BE2C (cell line): ENCODE measurements at regions not wholly inside any gene's neighbourhood (a gene's known extent, or its start where the extent isn't known, plus 50 kb on each side); places are given as distances from the start of the nearest gene placed in this dataset.

Source experiments
- DNase-seq: peaks from one replicate; pipeline ENCODE4 v3.0.0-alpha.2; 2020
- H3K27me3 ChIP-seq: fragments of 250-450 bp; sonication (Bioruptor Pico); 2 replicates; pipeline ENCODE4 v1.5.1; 2020; ENCODE audit warnings: mild to moderate bottlenecking
- H3K36me3 ChIP-seq: fragments of 250-450 bp; sonication (Bioruptor Pico); 2 replicates; pipeline ENCODE4 v1.5.1; 2020; ENCODE audit warnings: mild to moderate bottlenecking
- H3K4me1 ChIP-seq: fragments of 250-450 bp; sonication (Bioruptor Pico); 2 replicates; pipeline ENCODE4 v1.5.1; 2020
- H3K4me3 ChIP-seq: 2 replicates; pipeline ENCODE4 v1.5.1; 2011; ENCODE audit warnings: low read depth, low read length
- H3K9me3 ChIP-seq: fragments of 250-450 bp; sonication (Bioruptor Pico); 2 replicates; pipeline ENCODE4 v1.5.1; 2020
- CTCF ChIP-seq: IDR thresholded peaks from 2 replicates; pipeline ENCODE4 v1.5.1; 2012; ENCODE audit warnings: mild to moderate bottlenecking, low read depth, low read length

- no peaks in the 10 kb centered on the region for H3K4me1 ChIP-seq
- no peak for TF ChIP-seq CTCF
- H3K4me3 ChIP-seq, result no peak overlapping the region
- no peaks in the 10 kb centered on the region; the same call in 1 of the 2 replicates for H3K27me3 ChIP-seq
- H3K9me3 ChIP-seq, result no peaks in the 10 kb centered on the region
- no peaks in the 10 kb centered on the region for H3K36me3 ChIP-seq
- no peak for DNase-seq
Observed at GRCh38 chr2:204494681-204495080, 50.6 kb upstream of the PARD3B start.

GRCh38 chr2:204495381-204495780 is 49.9 kb upstream of the PARD3B start:
- Histone ChIP-seq H3K27me3 (no peaks in the 10 kb centered on the region; the same call in 1 of the 2 replicates), H3K4me3 (no peak overlapping the region), H3K36me3 (no peaks in the 10 kb centered on the region), H3K9me3 (no peaks in the 10 kb centered on the region), H3K4me1 (no peaks in the 10 kb centered on the region)
- DNase-seq, result no peak
- no peak for TF ChIP-seq CTCF
